SH-SY5Y (cell line): ENCODE measurements at regions not wholly inside any gene's neighbourhood (a gene's known extent, or its start where the extent isn't known, plus 50 kb on each side); places are given as distances from the start of the nearest gene placed in this dataset.

ENCODE experiments used
- GATA2 ChIP-seq: IDR thresholded peaks from 2 replicates; pipeline ENCODE4 v1.6.1; 2011; ENCODE audit warnings: mild to moderate bottlenecking, low read depth, low read length
- GATA3 ChIP-seq: IDR thresholded peaks from 2 replicates; pipeline ENCODE4 v1.6.1; 2011; ENCODE audit warnings: low read depth, mild to moderate bottlenecking, low read length, moderate library complexity

GRCh38 chr7:118580743-118581382, 356.4 kb downstream of the ANKRD7 start:
- no peak for TF ChIP-seq GATA3
- no peak for TF ChIP-seq GATA2

- TF ChIP-seq GATA3 (no peak), GATA2 (no peak)
These were observed 359.1 kb downstream of the ANKRD7 start for GRCh38 chr7:118583641-118584040.

- TF ChIP-seq GATA2 (no peak), GATA3 (no peak)
These were observed 361.7 kb downstream of the ANKRD7 start for GRCh38 chr7:118586248-118586647.

- TF ChIP-seq GATA2 = no peak
- TF ChIP-seq GATA3 = no peak
These were observed 365.6 kb downstream of the ANKRD7 start for GRCh38 chr7:118590107-118590506.

- TF ChIP-seq GATA2 = no peak
- no peak for TF ChIP-seq GATA3
These were observed 377.6 kb downstream of the ANKRD7 start for GRCh38 chr7:118602090-118602489.

- TF ChIP-seq GATA3 = no peak
- no peak for TF ChIP-seq GATA2
These were observed 382.1 kb downstream of the ANKRD7 start for GRCh38 chr7:118606602-118607001.

- TF ChIP-seq GATA2 = no peak
- no peak for TF ChIP-seq GATA3
These were observed 384.7 kb downstream of the ANKRD7 start for GRCh38 chr7:118609207-118609606.

- TF ChIP-seq GATA2 = no peak
- TF ChIP-seq GATA3 = no peak
These were observed 391.2 kb downstream of the ANKRD7 start for GRCh38 chr7:118615681-118616080.

GRCh38 chr7:118621810-118622360, 397.4 kb downstream of the ANKRD7 start:
- TF ChIP-seq GATA3 (no peak), GATA2 (no peak)

- TF ChIP-seq GATA2 = no peak
- TF ChIP-seq GATA3 = no peak
These were observed 402.2 kb downstream of the ANKRD7 start for GRCh38 chr7:118626739-118627138.

- TF ChIP-seq GATA3 (no peak), GATA2 (no peak)
These were observed 403.0 kb downstream of the ANKRD7 start for GRCh38 chr7:118627467-118627866.

GRCh38 chr7:118629898-118630438, 405.5 kb downstream of the ANKRD7 start:
- TF ChIP-seq GATA3 = no peak
- TF ChIP-seq GATA2 = no peak

- no peak for TF ChIP-seq GATA3
- TF ChIP-seq GATA2 = no peak
These were observed 417.9 kb downstream of the ANKRD7 start for GRCh38 chr7:118642396-118642795.

GRCh38 chr7:118644346-118644745, 419.8 kb downstream of the ANKRD7 start:
- TF ChIP-seq GATA3 (no peak), GATA2 (no peak)

GRCh38 chr7:118648002-118648401, 423.5 kb downstream of the ANKRD7 start:
- no peak for TF ChIP-seq GATA3
- TF ChIP-seq GATA2 = no peak

GRCh38 chr7:118657391-118658005, 433.0 kb downstream of the ANKRD7 start:
- no peak for TF ChIP-seq GATA2
- no peak for TF ChIP-seq GATA3
